Astrocyte (in vitro differentiated cells and primary cell): ENCODE measurements at regions not wholly inside any gene's neighbourhood (a gene's known extent, or its start where the extent isn't known, plus 50 kb on each side); places are given as distances from the start of the nearest gene placed in this dataset.

ENCODE experiments used
- DNase-seq: peaks from one replicate; pipeline ENCODE4 v3.0.0-alpha.2; 2010; ENCODE audit warnings: low read depth
- FAIRE-seq: peaks from 2 replicates; lab custom pipeline; 2011; peaks lifted over from hg19 to GRCh38; lab: Jason Lieb, UNC
- H2AFZ ChIP-seq: 2 replicates; pipeline ENCODE4 v1.6.0; 2012; ENCODE audit warnings: low read depth, low read length, inconsistent platforms
- H3K27ac ChIP-seq: 2 replicates; pipeline ENCODE4 v1.5.1; 2011; ENCODE audit warnings: low read depth, low read length, inconsistent platforms
- H3K27me3 ChIP-seq: 2 replicates; pipeline ENCODE4 v1.6.0; 2011; ENCODE audit warnings: low read length, inconsistent platforms; ENCODE audit not compliant: insufficient read depth
- H3K36me3 ChIP-seq: 2 replicates; pipeline ENCODE4 v1.5.1; 2011; ENCODE audit warnings: low read length, inconsistent platforms; ENCODE audit not compliant: insufficient read depth
- H3K4me1 ChIP-seq: 2 replicates; pipeline ENCODE4 v1.5.1; 2011; ENCODE audit warnings: low read length, inconsistent platforms; ENCODE audit not compliant: insufficient read depth
- H3K4me2 ChIP-seq: 2 replicates; pipeline ENCODE4 v1.6.0; 2012; ENCODE audit warnings: low read length, inconsistent platforms
- H3K4me3 ChIP-seq: 2 replicates; pipeline ENCODE4 v1.5.1; 2011; ENCODE audit warnings: low read depth, mild to moderate bottlenecking, low read length, inconsistent platforms; ENCODE audit not compliant: insufficient read depth
- H3K79me2 ChIP-seq: 2 replicates; pipeline ENCODE4 v1.6.0; 2012; ENCODE audit warnings: mild to moderate bottlenecking, low read length, inconsistent platforms; ENCODE audit not compliant: insufficient read depth
- H3K9ac ChIP-seq: 2 replicates; pipeline ENCODE4 v1.6.0; 2012; ENCODE audit warnings: mild to moderate bottlenecking, low read length, inconsistent platforms
- H3K9me3 ChIP-seq: 2 replicates; pipeline ENCODE4 v1.5.1; 2012; ENCODE audit warnings: low read depth, mild to moderate bottlenecking, low read length, inconsistent platforms; ENCODE audit not compliant: insufficient read depth
- H4K20me1 ChIP-seq: 2 replicates; pipeline ENCODE4 v1.6.0; 2012; ENCODE audit warnings: low read length, inconsistent platforms; ENCODE audit not compliant: insufficient read depth
- H3K27ac Mint-ChIP-seq: one replicate; pipeline ENCODE4 v1.8.0; 2021; ENCODE audit warnings: mild to moderate bottlenecking, mixed read lengths; ENCODE audit not compliant: unreplicated experiment
- H3K27me3 Mint-ChIP-seq: one replicate; pipeline ENCODE4 v1.8.0; 2021; ENCODE audit warnings: low read depth, mixed read lengths; ENCODE audit not compliant: unreplicated experiment
- H3K36me3 Mint-ChIP-seq: one replicate; pipeline ENCODE4 v1.8.0; 2021; ENCODE audit warnings: low read depth, mixed read lengths; ENCODE audit not compliant: unreplicated experiment
- H3K4me1 Mint-ChIP-seq: one replicate; pipeline ENCODE4 v1.8.0; 2021; ENCODE audit warnings: low read depth, mixed read lengths; ENCODE audit not compliant: unreplicated experiment
- H3K4me3 Mint-ChIP-seq: one replicate; pipeline ENCODE4 v1.8.0; 2021; ENCODE audit warnings: mild to moderate bottlenecking, moderate library complexity, mixed read lengths; ENCODE audit not compliant: unreplicated experiment
- H3K9me3 Mint-ChIP-seq: one replicate; pipeline ENCODE4 v1.8.0; 2021; ENCODE audit warnings: mild to moderate bottlenecking, mixed read lengths; ENCODE audit not compliant: unreplicated experiment
- CTCF ChIP-seq: IDR thresholded peaks from 2 replicates; pipeline ENCODE4 v1.5.1; 2011; ENCODE audit warnings: low read depth, mild to moderate bottlenecking, inconsistent platforms, low read length, moderate library complexity; ENCODE audit not compliant: insufficient read depth
- EZH2 ChIP-seq: IDR thresholded peaks from 2 replicates; pipeline ENCODE4 v1.6.1; 2012; ENCODE audit warnings: mild to moderate bottlenecking, low read length, inconsistent platforms; ENCODE audit not compliant: insufficient read depth

- H3K4me2 ChIP-seq: no peak overlapping the region
- no peaks in the 10 kb centered on the region for H3K27me3 Mint-ChIP-seq
- TF ChIP-seq CTCF (no peak), EZH2 (no peak)
- no peaks in the 10 kb centered on the region for H3K4me1 ChIP-seq
- H3K27me3 ChIP-seq: no peaks in the 10 kb centered on the region
- H3K4me3 ChIP-seq: no peak overlapping the region
- H3K79me2 ChIP-seq: no peaks in the 10 kb centered on the region
- no peaks in the 10 kb centered on the region for H3K36me3 ChIP-seq
- no peaks in the 10 kb centered on the region for H4K20me1 ChIP-seq
- no peak for DNase-seq
- H2AFZ ChIP-seq: no peak overlapping the region
- H3K9ac ChIP-seq: no peak overlapping the region
- FAIRE-seq: no peak
- H3K9me3 ChIP-seq: no peaks in the 10 kb centered on the region
- H3K27ac ChIP-seq: no peak overlapping the region
- H3K9me3 Mint-ChIP-seq: peaks cover 2% of the 10 kb centered on the region
- H3K27ac Mint-ChIP-seq: no peak overlapping the region
- H3K4me1 Mint-ChIP-seq: peaks cover 3% of the 10 kb centered on the region
- no peaks in the 10 kb centered on the region for H3K36me3 Mint-ChIP-seq
- H3K4me3 Mint-ChIP-seq: no peak overlapping the region
These were observed 138.4 kb downstream of the SLC17A6 start for GRCh38 chr11:22476589-22476988.

- peaks cover 4% of the 10 kb centered on the region for H3K9me3 Mint-ChIP-seq
- TF ChIP-seq EZH2 (no peak), CTCF (no peak)
- H3K36me3 ChIP-seq: no peaks in the 10 kb centered on the region
- no peaks in the 10 kb centered on the region for H3K27me3 Mint-ChIP-seq
- no peak overlapping the region for H2AFZ ChIP-seq
- no peak overlapping the region for H3K9ac ChIP-seq
- no peaks in the 10 kb centered on the region for H4K20me1 ChIP-seq
- FAIRE-seq (no peak), DNase-seq (no peak)
- no peak overlapping the region for H3K4me2 ChIP-seq
- no peak overlapping the region for H3K27ac Mint-ChIP-seq
- no peaks in the 10 kb centered on the region for H3K9me3 ChIP-seq
- no peak overlapping the region for H3K27ac ChIP-seq
- no peak overlapping the region for H3K4me3 ChIP-seq
- H3K27me3 ChIP-seq: no peaks in the 10 kb centered on the region
- no peaks in the 10 kb centered on the region for H3K79me2 ChIP-seq
- no peaks in the 10 kb centered on the region for H3K36me3 Mint-ChIP-seq
- no peak overlapping the region for H3K4me3 Mint-ChIP-seq
- H3K4me1 Mint-ChIP-seq: peaks cover 3% of the 10 kb centered on the region
- H3K4me1 ChIP-seq: no peaks in the 10 kb centered on the region
These were observed 136.4 kb downstream of the SLC17A6 start for GRCh38 chr11:22474616-22475015.

GRCh38 chr11:22473586-22473985 lies 135.4 kb downstream of the SLC17A6 start:
- H3K4me1 Mint-ChIP-seq: peaks cover 3% of the 10 kb centered on the region
- TF ChIP-seq CTCF (no peak), EZH2 (no peak)
- H3K4me3 Mint-ChIP-seq: no peak overlapping the region
- no peaks in the 10 kb centered on the region for H3K79me2 ChIP-seq
- no peaks in the 10 kb centered on the region for H3K4me1 ChIP-seq
- H3K27ac ChIP-seq: no peak overlapping the region
- H3K4me3 ChIP-seq: no peak overlapping the region
- H3K36me3 Mint-ChIP-seq: no peaks in the 10 kb centered on the region
- H3K4me2 ChIP-seq: no peak overlapping the region
- peaks cover 4% of the 10 kb centered on the region for H3K9me3 Mint-ChIP-seq
- H3K36me3 ChIP-seq: no peaks in the 10 kb centered on the region
- no peaks in the 10 kb centered on the region for H3K27me3 Mint-ChIP-seq
- H3K27me3 ChIP-seq: no peaks in the 10 kb centered on the region
- no peaks in the 10 kb centered on the region for H4K20me1 ChIP-seq
- DNase-seq (no peak), FAIRE-seq (no peak)
- no peak overlapping the region for H3K27ac Mint-ChIP-seq
- H3K9me3 ChIP-seq: no peaks in the 10 kb centered on the region
- H3K9ac ChIP-seq: no peak overlapping the region
- no peak overlapping the region for H2AFZ ChIP-seq
